ENCODE measurements at regions not wholly inside any gene's neighbourhood (a gene's known extent, or its start where the extent isn't known, plus 50 kb on each side); places are given as distances from the start of the nearest gene placed in this dataset.

DNA sequence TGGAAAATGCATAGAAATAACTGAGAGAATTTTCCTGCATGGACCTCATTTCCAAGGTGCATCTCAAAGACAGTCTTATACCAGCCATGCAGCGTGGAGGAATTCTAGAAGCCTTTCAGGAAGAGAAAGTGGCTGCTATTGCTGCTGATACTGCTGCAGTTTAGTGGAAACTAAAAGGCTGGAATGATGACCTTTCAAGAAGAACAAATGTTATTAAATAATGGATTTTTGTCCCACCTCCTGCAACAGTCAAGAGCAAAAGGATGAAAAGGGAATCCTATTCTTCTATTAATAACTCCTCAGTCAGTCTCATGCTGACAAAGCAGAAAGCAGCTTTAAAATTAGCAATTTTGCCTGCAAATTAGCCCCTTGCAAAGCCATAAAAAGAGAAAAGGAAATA, 68.2 kb upstream of the C1orf87 start:
- DNase-seq (ENCODE audit: low read depth, low spot score) (no peak), FAIRE-seq (no peak)
- no peaks in the 10 kb centered on the region for H3K9me1 ChIP-seq (ENCODE audit: control insufficient read depth, extremely low read depth, insufficient read depth, low read length)
- no peaks in the 10 kb centered on the region for H3K79me2 ChIP-seq (ENCODE audit: control insufficient read depth, insufficient read depth, low read length)
- TF ChIP-seq, protein P1, sequence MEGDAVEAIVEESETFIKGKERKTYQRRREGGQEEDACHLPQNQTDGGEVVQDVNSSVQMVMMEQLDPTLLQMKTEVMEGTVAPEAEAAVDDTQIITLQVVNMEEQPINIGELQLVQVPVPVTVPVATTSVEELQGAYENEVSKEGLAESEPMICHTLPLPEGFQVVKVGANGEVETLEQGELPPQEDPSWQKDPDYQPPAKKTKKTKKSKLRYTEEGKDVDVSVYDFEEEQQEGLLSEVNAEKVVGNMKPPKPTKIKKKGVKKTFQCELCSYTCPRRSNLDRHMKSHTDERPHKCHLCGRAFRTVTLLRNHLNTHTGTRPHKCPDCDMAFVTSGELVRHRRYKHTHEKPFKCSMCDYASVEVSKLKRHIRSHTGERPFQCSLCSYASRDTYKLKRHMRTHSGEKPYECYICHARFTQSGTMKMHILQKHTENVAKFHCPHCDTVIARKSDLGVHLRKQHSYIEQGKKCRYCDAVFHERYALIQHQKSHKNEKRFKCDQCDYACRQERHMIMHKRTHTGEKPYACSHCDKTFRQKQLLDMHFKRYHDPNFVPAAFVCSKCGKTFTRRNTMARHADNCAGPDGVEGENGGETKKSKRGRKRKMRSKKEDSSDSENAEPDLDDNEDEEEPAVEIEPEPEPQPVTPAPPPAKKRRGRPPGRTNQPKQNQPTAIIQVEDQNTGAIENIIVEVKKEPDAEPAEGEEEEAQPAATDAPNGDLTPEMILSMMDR (optimal IDR thresholded peaks at IDR 0.05 in 1 of 3, IDR thresholded peaks at IDR 0.05 in 1 of 3, conservative IDR thresholded peaks at IDR 0.05 in 1 of 3; ENCODE audit: extremely low read depth in 1 of 3, insufficient read depth in 2 of 3, low read length in 3 of 3) = no peak
- TF ChIP-seq EZH2 (IDR thresholded peaks at IDR 0.05; ENCODE audit: low read length) = no peak
- H3K4me2 ChIP-seq (ENCODE audit: control insufficient read depth, extremely low read depth, insufficient read depth, low read depth, low read length) = no peak overlapping the region
- H3K27ac ChIP-seq (ENCODE audit: control insufficient read depth, insufficient read depth, low read length) = no peak overlapping the region
- H3K4me1 ChIP-seq (ENCODE audit: control insufficient read depth, extremely low read depth, insufficient read depth, low read length) = no peaks in the 10 kb centered on the region
- no peak overlapping the region for H3K4me3 ChIP-seq (ENCODE audit: control insufficient read depth in 2 of 3, extremely low read depth in 1 of 3, insufficient read depth in 2 of 3, low read depth in 1 of 3, low read length in 3 of 3)
- no peak overlapping the region for H3K9ac ChIP-seq (ENCODE audit: control insufficient read depth, extremely low read depth, insufficient read depth, low read length)
- H3K9me3 ChIP-seq (ENCODE audit: control insufficient read depth, low read depth, low read length) = no peaks in the 10 kb centered on the region
- dilution Hi-C loops (cut with MboI; ENCODE audit: extremely low pct_ligation_motif_present, low sequenced_read_pairs) = no loop called here
- H3K27me3 ChIP-seq (ENCODE audit: control insufficient read depth, extremely low read depth, insufficient read depth, low read length) = no peaks in the 10 kb centered on the region
- no peaks in the 10 kb centered on the region for H3K36me3 ChIP-seq (ENCODE audit: control insufficient read depth in 2 of 2, extremely low read depth in 1 of 2, insufficient read depth in 2 of 2, low read length in 2 of 2)
- H4K20me1 ChIP-seq (ENCODE audit: control insufficient read depth, extremely low read depth, insufficient read depth, low read length) = no peaks in the 10 kb centered on the region
- H2AFZ ChIP-seq (ENCODE audit: control insufficient read depth, low read length) = no peak overlapping the region

DNA sequence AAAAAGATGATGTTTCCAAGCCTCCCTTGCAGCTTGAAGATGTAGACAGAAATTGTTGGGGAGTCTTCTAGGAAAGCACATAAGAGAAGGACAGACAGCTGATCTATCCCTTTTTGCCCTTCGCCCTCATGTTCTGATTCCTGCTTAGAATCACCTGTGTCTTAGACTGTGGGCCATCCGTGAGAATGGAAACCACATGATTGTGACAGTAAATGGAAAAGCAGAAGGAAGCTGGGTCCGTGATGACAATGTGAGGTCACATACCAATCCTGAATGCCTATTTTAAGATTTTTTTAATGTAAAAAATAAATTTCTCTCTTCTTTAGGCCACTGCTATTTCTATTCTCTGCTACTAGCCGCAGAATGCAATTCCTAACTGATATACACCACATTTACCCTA, 67.7 kb upstream of the C1orf87 start:
- dilution Hi-C loops (cut with MboI; ENCODE audit: extremely low pct_ligation_motif_present, low sequenced_read_pairs) = no loop called here
- TF ChIP-seq, protein P1 (optimal IDR thresholded peaks at IDR 0.05 in 1 of 3, IDR thresholded peaks at IDR 0.05 in 1 of 3, conservative IDR thresholded peaks at IDR 0.05 in 1 of 3; ENCODE audit: extremely low read depth in 1 of 3, insufficient read depth in 2 of 3, low read length in 3 of 3) = no peak
- TF ChIP-seq EZH2 (IDR thresholded peaks at IDR 0.05; ENCODE audit: low read length) = no peak
- no peak overlapping the region for H3K9ac ChIP-seq (ENCODE audit: control insufficient read depth, extremely low read depth, insufficient read depth, low read length)

More for the DNA sequence above, 67.7 kb upstream of the C1orf87 start:
- Histone ChIP-seq H2AFZ (ENCODE audit: control insufficient read depth, low read length) (no peak overlapping the region), H3K27ac (ENCODE audit: control insufficient read depth, insufficient read depth, low read length) (no peak overlapping the region), H4K20me1 (ENCODE audit: control insufficient read depth, extremely low read depth, insufficient read depth, low read length) (no peaks in the 10 kb centered on the region), H3K4me1 (ENCODE audit: control insufficient read depth, extremely low read depth, insufficient read depth, low read length) (no peaks in the 10 kb centered on the region), H3K36me3 (ENCODE audit: control insufficient read depth in 2 of 2, extremely low read depth in 1 of 2, insufficient read depth in 2 of 2, low read length in 2 of 2) (no peaks in the 10 kb centered on the region), H3K4me3 (ENCODE audit: control insufficient read depth in 2 of 3, extremely low read depth in 1 of 3, insufficient read depth in 2 of 3, low read depth in 1 of 3, low read length in 3 of 3) (no peak overlapping the region), H3K27me3 (ENCODE audit: control insufficient read depth, extremely low read depth, insufficient read depth, low read length) (no peaks in the 10 kb centered on the region), H3K4me2 (ENCODE audit: control insufficient read depth, extremely low read depth, insufficient read depth, low read depth, low read length) (no peak overlapping the region), H3K9me1 (ENCODE audit: control insufficient read depth, extremely low read depth, insufficient read depth, low read length) (no peaks in the 10 kb centered on the region), H3K9me3 (ENCODE audit: control insufficient read depth, low read depth, low read length) (no peaks in the 10 kb centered on the region), H3K79me2 (ENCODE audit: control insufficient read depth, insufficient read depth, low read length) (no peaks in the 10 kb centered on the region)
- FAIRE-seq (no peak), DNase-seq (ENCODE audit: low read depth, low spot score) (no peak)

Measured in keratinocyte (primary cell).